Uterus (tissue), 3 donors: ENCODE measurements at regions not wholly inside any gene's neighbourhood (a gene's known extent, or its start where the extent isn't known, plus 50 kb on each side); places are given as distances from the start of the nearest gene placed in this dataset.
A peak's percentile ranks its signal among the peaks of the same experiment; 100 is the strongest.

ENCODE experiments used
- DNase-seq, 2 donors: peaks; one replicate each; pipeline ENCODE4 v3.0.0-alpha.2; 2019 to 2020
- H3K27ac ChIP-seq, 2 donors: fragments of 200-600 bp; sonication (generic); 1 replicate in 1 of 2; 2 replicates in 1 of 2; pipeline ENCODE4 v1.5.1; 2016 to 2018
- H3K27me3 ChIP-seq, 2 donors: fragments of 200-600 bp; sonication (generic); one replicate each; pipeline ENCODE4 v1.5.1; 2018 to 2019; ENCODE audit warnings: control low read depth in 1 of 2
- H3K36me3 ChIP-seq, 2 donors: fragments of 200-600 bp; sonication (generic); one replicate each; pipeline ENCODE4 v1.5.1; 2019; ENCODE audit warnings: control low read depth in 1 of 2
- H3K4me1 ChIP-seq, 2 donors: fragments of 200-600 bp; sonication (generic); one replicate each; pipeline ENCODE4 v1.5.1; 2018 to 2019; ENCODE audit warnings: control low read depth in 1 of 2
- H3K4me3 ChIP-seq, 2 donors: fragments of 200-600 bp; sonication (generic); 1 replicate in 1 of 2; 2 replicates in 1 of 2; pipeline ENCODE4 v1.5.1; 2018 to 2019; ENCODE audit warnings: mild to moderate bottlenecking in 1 of 2
- H3K9me3 ChIP-seq, 2 donors: fragments of 200-600 bp; sonication (generic); one replicate each; pipeline ENCODE4 v1.5.1; 2019; ENCODE audit warnings: control low read depth in 1 of 2
- POLR2A ChIP-seq, 2 donors: fragments of 450-650 bp; IDR thresholded peaks; one replicate each; pipeline ENCODE4 v1.6.1; 2016; ENCODE audit warnings: antibody characterized with exemption in 2 of 2, mild to moderate bottlenecking in 1 of 2, moderate library complexity in 1 of 2
- intact Hi-C: fragments of 100-400 bp; cut with DNase I; formaldehyde crosslinking; loops from one replicate; pipeline ENCODE4 v1.15.1; 2023; ENCODE audit warnings: low total_unique reads
- TF ChIP-seq, protein P1 (sequence below), 4 experiments: fragments of 200-600 bp in 2 of 4; fragments of 450-650 bp in 2 of 4; sonication (generic) in 2 of 4; IDR thresholded peaks; one replicate each; pipeline ENCODE4 v1.5.1; 2016 to 2019; ENCODE audit warnings: antibody characterized with exemption in 4 of 4, mild to moderate bottlenecking in 2 of 4, moderate library complexity in 1 of 4
- donor health status: DM: yes; HTN: yes; CAD: no.

DNA sequence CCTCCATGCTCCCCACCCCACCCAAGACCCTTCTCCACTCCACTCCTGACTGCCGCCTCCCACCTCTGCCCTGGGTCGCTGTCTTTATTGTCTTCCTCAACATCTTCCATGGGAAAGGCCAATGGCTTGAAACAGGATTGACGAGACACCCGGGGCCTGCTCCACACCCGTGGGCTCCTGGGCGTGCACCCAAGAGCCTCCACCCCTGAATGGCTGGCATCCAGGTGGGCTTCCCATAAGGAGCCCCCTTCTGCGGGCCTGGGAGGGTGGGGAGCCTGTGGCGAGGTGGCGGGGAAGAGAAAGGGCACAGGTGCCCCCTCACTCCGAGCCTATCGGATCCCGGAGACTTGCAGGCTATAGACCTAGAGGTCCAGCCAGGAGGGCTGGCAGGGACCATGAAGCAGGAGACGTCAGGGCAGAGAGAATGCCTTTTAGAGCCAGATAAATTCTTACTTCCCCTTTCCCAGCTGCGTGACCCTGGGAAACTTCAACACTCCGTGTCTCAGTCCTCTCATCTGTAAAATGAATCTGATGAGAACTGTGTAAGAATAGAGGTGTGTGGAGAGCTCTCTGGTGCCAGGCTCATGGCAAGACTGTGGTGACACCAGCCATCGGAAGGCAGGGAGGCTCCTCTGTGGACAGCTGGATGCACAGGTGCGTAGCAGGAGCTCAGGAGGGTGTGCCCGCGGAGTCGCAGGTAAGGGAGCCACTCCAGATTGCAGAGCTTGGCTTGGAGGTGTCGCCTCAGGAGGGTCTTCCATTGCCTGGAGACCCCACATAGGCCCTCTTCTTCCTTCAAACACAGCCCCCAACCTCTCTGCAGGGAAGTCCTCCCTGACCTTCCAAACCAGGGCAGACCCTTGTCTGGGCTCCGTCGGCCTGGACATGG lies 53.9 kb downstream of the SMIM38 start:
- H3K36me3 ChIP-seq, result no peaks in the 10 kb centered on the region
- H3K27ac ChIP-seq, result no peak overlapping the region
- intact Hi-C loops, result no loop called here
- no peak for DNase-seq
- no peaks in the 10 kb centered on the region for H3K27me3 ChIP-seq
- TF ChIP-seq POLR2A (IDR thresholded peaks at IDR 0.05), result no peak
- TF ChIP-seq, protein P1, sequence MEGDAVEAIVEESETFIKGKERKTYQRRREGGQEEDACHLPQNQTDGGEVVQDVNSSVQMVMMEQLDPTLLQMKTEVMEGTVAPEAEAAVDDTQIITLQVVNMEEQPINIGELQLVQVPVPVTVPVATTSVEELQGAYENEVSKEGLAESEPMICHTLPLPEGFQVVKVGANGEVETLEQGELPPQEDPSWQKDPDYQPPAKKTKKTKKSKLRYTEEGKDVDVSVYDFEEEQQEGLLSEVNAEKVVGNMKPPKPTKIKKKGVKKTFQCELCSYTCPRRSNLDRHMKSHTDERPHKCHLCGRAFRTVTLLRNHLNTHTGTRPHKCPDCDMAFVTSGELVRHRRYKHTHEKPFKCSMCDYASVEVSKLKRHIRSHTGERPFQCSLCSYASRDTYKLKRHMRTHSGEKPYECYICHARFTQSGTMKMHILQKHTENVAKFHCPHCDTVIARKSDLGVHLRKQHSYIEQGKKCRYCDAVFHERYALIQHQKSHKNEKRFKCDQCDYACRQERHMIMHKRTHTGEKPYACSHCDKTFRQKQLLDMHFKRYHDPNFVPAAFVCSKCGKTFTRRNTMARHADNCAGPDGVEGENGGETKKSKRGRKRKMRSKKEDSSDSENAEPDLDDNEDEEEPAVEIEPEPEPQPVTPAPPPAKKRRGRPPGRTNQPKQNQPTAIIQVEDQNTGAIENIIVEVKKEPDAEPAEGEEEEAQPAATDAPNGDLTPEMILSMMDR (IDR thresholded peaks at IDR 0.05), result no peak
- H3K4me3 ChIP-seq, result no peak overlapping the region
- no peaks in the 10 kb centered on the region for H3K4me1 ChIP-seq
- no peaks in the 10 kb centered on the region for H3K9me3 ChIP-seq

DNA sequence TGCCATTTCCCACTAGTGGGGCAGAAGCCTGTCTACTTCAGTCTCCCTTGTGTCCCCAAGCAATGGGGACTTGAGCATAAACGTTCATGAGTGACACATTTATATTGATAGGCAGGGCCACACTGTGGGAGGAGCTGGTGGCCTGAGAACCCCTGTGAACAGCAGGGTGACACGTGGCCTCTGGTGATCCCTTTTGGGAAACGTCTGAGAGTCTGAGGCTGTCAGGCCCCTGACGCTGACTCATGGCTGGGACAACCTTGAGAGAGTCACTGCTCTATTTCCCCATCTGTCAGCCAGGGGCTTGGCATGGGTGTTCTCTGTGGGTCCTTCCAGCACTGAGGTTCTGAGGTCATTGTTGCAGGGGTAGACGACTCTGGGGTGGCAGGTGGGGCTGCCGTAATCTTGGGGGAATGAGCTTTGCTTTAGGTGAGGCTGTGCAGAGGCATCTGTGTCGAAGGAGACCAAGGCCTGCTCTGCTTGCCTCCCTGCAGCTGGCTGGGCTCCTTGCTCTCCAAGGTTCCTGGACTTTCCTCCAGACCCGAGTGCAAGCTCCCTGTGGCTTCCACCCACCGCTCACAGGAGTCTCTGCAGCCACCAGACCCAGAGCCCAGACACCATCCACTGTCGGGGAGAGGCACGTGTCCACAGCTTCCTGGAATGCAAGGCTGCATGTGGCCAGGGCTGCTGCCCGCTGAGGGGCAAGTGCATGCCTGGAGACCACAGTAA lies 54.7 kb downstream of the SMIM38 start:
- Histone ChIP-seq H3K27ac (no peak overlapping the region), H3K4me3 (no peak overlapping the region), H3K4me1 (no peaks in the 10 kb centered on the region), H3K9me3 (no peaks in the 10 kb centered on the region), H3K27me3 (no peaks in the 10 kb centered on the region), H3K36me3 (no peaks in the 10 kb centered on the region)
- no peak for DNase-seq
- TF ChIP-seq, protein P1 (IDR thresholded peaks at IDR 0.05), result no peak
- TF ChIP-seq POLR2A (IDR thresholded peaks at IDR 0.05), result no peak
- intact Hi-C loops, result no loop called here

DNA sequence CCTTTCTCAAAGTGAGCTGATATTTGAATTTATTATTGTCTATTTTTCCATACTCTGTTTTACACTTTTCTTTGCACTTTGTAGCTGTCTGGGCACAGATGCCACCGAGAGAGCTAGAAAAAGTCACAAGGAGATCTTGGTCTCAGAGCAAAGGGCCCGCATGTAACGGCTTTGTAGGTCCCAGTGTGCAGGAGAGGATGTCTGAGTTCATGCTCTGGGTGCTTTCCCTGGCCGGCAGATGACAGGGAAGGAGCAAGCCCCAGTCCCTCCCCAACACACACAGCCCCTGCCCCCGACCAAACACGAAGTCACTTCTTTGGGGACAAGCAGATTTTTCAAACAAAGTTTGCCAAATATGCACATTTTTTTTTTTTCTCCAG lies 55.8 kb downstream of the SMIM38 start:
- no peak for TF ChIP-seq POLR2A (IDR thresholded peaks at IDR 0.05)
- TF ChIP-seq, protein P1 (IDR thresholded peaks at IDR 0.05), result no peak
- H3K27me3 ChIP-seq, result no peaks in the 10 kb centered on the region
- no peak for DNase-seq
- no peak overlapping the region for H3K27ac ChIP-seq
- H3K9me3 ChIP-seq, result no peaks in the 10 kb centered on the region
- H3K4me1 ChIP-seq, result no peaks in the 10 kb centered on the region
- H3K36me3 ChIP-seq, result no peaks in the 10 kb centered on the region
- H3K4me3 ChIP-seq, result no peak overlapping the region
- intact Hi-C loops, result no loop called here

DNA sequence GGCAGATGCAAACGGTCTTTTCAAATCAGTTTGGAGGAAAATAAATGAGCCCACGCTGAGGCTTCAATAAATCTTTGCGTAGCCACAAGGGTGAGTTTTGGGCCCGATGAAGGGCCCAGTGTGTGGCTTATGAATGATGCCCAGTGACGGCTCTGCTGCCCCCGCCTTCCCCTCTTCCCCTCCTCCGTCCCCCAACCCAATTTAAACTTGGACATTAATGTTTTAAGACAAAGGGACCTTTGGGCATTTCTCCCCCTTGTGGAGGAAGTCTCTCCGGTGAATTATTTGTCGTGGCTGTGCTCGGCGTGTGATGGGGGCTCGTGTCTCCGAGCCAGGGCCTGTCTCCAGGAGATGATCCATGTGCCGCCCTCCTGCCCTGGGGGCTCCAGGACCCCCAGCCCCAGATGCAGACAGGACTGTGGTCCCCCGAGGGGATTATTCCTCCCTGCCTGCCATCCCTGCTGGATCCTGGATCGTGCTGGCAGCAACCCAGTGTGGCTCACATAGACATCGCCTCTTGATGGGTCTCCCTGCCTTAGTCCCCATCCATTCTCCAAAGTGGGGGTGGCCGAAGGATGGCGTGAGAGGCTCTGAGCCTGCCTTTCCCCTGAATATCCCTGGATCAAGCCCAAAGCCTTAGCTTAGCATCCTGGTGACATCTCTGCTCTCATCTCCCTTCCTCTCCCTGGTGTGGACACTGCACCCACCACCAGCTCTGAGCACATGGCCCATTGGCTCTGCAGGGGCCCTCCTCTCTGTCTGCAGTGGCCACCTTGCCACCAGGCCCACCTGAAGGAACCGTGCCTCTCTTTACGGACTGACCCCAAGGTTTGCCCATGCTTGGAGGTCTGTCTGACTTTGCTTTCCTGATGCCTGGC lies 56.4 kb downstream of the SMIM38 start:
- intact Hi-C loops, result no loop called here
- Histone ChIP-seq H3K36me3 (no peaks in the 10 kb centered on the region), H3K4me3 (no peak overlapping the region), H3K9me3 (no peaks in the 10 kb centered on the region), H3K27me3 (no peaks in the 10 kb centered on the region), H3K27ac (no peak overlapping the region), H3K4me1 (no peaks in the 10 kb centered on the region)
- DNase-seq, result no peak
- TF ChIP-seq POLR2A (IDR thresholded peaks at IDR 0.05), result no peak
- TF ChIP-seq, protein P1 (IDR thresholded peaks at IDR 0.05), result peak in 2 of 4 experiments; percentile 6 to 9
